ENCODE measurements at regions not wholly inside any gene's neighbourhood (a gene's known extent, or its start where the extent isn't known, plus 50 kb on each side); places are given as distances from the start of the nearest gene placed in this dataset.

GRCh38 chr6:79777713-79778579 lies 146.8 kb downstream of the SH3BGRL2 start:
- peak; percentile 86 for TF ChIP-seq CTCF (conservative IDR thresholded peaks at IDR 0.05; ENCODE audit: low read length)
- no peak for TF ChIP-seq EZH2phosphoT487 (IDR thresholded peaks at IDR 0.05; ENCODE audit: borderline replicate concordance)
